Peyer's patch (tissue), 4 donors: ENCODE measurements at regions not wholly inside any gene's neighbourhood (a gene's known extent, or its start where the extent isn't known, plus 50 kb on each side); places are given as distances from the start of the nearest gene placed in this dataset.

ENCODE experiments used
- DNase-seq, 3 donors: peaks; one replicate each; pipeline ENCODE4 v3.0.0-alpha.2; 2017 to 2019
- H3K27ac ChIP-seq, 4 donors: fragments of 200-600 bp; sonication (generic); one replicate each; pipeline ENCODE4 v1.5.1; 2016 to 2019
- H3K27me3 ChIP-seq, 2 donors: fragments of 200-600 bp; sonication (generic); one replicate each; pipeline ENCODE4 v1.5.1; 2019
- H3K36me3 ChIP-seq, 3 donors: fragments of 200-600 bp; sonication (generic); one replicate each; pipeline ENCODE4 v1.5.1; 2016 to 2019
- H3K4me1 ChIP-seq, 4 donors: fragments of 200-600 bp; sonication (generic); one replicate each; pipeline ENCODE4 v1.5.1; 2016 to 2019
- H3K4me3 ChIP-seq, 4 donors: fragments of 200-600 bp; sonication (generic); 1 replicate in 3 of 4; 2 replicates in 1 of 4; pipeline ENCODE4 v1.5.1; 2016 to 2019; ENCODE audit warnings: mild to moderate bottlenecking in 1 of 4
- H3K9me3 ChIP-seq, 4 donors: fragments of 200-600 bp; sonication (generic); one replicate each; pipeline ENCODE4 v1.5.1; 2016 to 2019; ENCODE audit warnings: mild to moderate bottlenecking in 1 of 4
- CTCF ChIP-seq, 6 experiments: fragments of 450-650 bp in 4 of 6; fragments of 200-600 bp in 2 of 6; sonication (generic) in 1 of 6; IDR thresholded peaks; one replicate each; pipeline ENCODE4 v1.5.1; 2017 to 2019; ENCODE audit warnings: antibody characterized with exemption in 6 of 6, mild to moderate bottlenecking in 3 of 6, moderate library complexity in 1 of 6
- POLR2A ChIP-seq, 2 donors: fragments of 450-650 bp; IDR thresholded peaks; one replicate each; pipeline ENCODE4 v1.5.1; 2017; ENCODE audit warnings: antibody characterized with exemption in 2 of 2, mild to moderate bottlenecking in 2 of 2, moderate library complexity in 2 of 2

DNA sequence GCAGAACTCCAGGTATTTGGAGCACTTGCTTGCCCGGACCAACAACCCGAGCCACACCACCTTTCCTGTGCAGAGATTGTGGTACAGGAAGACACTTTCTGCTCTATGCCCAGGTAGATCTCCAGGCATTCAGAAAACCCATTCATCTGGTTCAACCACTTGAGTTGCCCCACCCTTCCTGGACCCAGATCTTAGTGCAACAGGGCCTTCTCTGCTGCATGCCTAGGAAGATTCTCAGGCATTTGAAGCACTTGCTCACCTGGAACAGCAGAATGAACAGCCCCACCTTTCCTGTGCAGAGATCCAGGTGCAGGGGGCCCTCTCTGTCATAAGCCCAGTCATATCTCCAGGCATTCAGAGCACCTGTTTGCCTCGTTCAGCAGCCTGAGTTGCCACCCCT lies 412.8 kb upstream of the MGAT4C start:
- H3K27ac ChIP-seq = no peak overlapping the region
- H3K4me1 ChIP-seq = no peaks in the 10 kb centered on the region
- TF ChIP-seq CTCF (IDR thresholded peaks at IDR 0.05) (no peak), POLR2A (IDR thresholded peaks at IDR 0.05) (no peak)
- H3K9me3 ChIP-seq = no peaks in the 10 kb centered on the region
- H3K27me3 ChIP-seq = no peaks in the 10 kb centered on the region
- no peak for DNase-seq
- H3K4me3 ChIP-seq = no peak overlapping the region
- H3K36me3 ChIP-seq = no peaks in the 10 kb centered on the region

- TF ChIP-seq POLR2A (IDR thresholded peaks at IDR 0.05) = no peak
- no peak for TF ChIP-seq CTCF (IDR thresholded peaks at IDR 0.05)
- no peaks in the 10 kb centered on the region for H3K4me1 ChIP-seq
These were observed 410.1 kb upstream of the MGAT4C start for GRCh38 chr12:86666316-86666715.

DNA sequence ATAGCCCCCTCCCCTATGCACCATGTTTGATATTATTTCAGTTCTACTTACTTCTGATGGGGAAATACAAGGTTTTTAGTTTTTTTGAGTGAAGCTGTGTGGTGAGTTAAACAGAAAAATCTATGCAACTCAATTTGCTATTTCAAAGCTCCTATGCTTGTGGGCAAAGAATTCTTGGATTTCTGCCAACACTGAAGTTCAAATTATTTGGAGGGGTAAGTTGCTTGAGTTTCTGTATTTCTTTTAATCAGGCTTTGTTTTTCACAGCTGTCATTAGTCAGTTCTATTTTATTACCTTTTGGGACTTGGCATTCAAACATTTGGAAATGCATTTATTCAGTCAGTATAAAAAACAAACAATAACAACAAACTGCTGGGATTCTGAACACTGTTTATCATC lies 407.5 kb upstream of the MGAT4C start:
- DNase-seq = no peak
- no peaks in the 10 kb centered on the region for H3K4me1 ChIP-seq

More at GRCh38 chr12:86666316-86666715, 410.1 kb upstream of the MGAT4C start:
- Histone ChIP-seq H3K36me3 (no peaks in the 10 kb centered on the region), H3K27me3 (no peaks in the 10 kb centered on the region), H3K9me3 (no peaks in the 10 kb centered on the region), H3K4me3 (no peak overlapping the region), H3K27ac (no peak overlapping the region)
- no peak for DNase-seq

DNA sequence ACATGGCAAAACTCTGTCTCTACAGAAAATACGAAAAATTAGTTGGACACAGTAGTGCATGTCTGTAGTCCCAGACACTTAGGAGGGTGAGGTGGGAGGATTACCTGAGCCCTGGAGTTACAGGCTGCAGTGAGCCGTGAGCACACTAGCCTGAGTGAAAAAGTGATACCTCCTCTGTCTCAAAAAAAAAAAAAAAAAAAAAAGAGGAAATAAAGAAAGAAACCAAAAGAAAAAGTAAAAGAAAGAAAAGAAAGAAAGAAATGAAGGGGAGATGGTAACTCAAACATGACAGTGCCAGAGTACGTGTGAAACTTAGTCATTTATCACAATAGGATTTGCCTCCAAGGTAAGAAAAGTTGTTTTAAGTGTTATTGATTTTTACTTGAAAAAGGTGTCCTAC lies 407.0 kb upstream of the MGAT4C start:
- TF ChIP-seq CTCF (IDR thresholded peaks at IDR 0.05) = no peak
- H3K4me1 ChIP-seq = no peaks in the 10 kb centered on the region
- no peaks in the 10 kb centered on the region for H3K36me3 ChIP-seq
- DNase-seq = no peak
- no peak overlapping the region for H3K4me3 ChIP-seq
- H3K9me3 ChIP-seq = no peaks in the 10 kb centered on the region
- no peak overlapping the region for H3K27ac ChIP-seq
- no peaks in the 10 kb centered on the region for H3K27me3 ChIP-seq

More for the DNA sequence above, 407.5 kb upstream of the MGAT4C start:
- Histone ChIP-seq H3K36me3 (no peaks in the 10 kb centered on the region), H3K27ac (no peak overlapping the region), H3K9me3 (no peaks in the 10 kb centered on the region), H3K27me3 (no peaks in the 10 kb centered on the region), H3K4me3 (no peak overlapping the region)
- no peak for TF ChIP-seq POLR2A (IDR thresholded peaks at IDR 0.05)

GRCh38 chr12:86662464-86662863 lies 406.3 kb upstream of the MGAT4C start:
- Histone ChIP-seq H3K36me3 (no peaks in the 10 kb centered on the region), H3K4me1 (no peaks in the 10 kb centered on the region), H3K9me3 (no peaks in the 10 kb centered on the region), H3K4me3 (no peak overlapping the region), H3K27me3 (no peaks in the 10 kb centered on the region), H3K27ac (no peak overlapping the region)
- no peak for DNase-seq
- no peak for TF ChIP-seq POLR2A (IDR thresholded peaks at IDR 0.05)
- TF ChIP-seq CTCF (IDR thresholded peaks at IDR 0.05) = no peak

- Histone ChIP-seq H3K36me3 (no peaks in the 10 kb centered on the region), H3K27me3 (no peaks in the 10 kb centered on the region), H3K27ac (no peak overlapping the region), H3K4me3 (no peak overlapping the region), H3K4me1 (no peaks in the 10 kb centered on the region), H3K9me3 (no peaks in the 10 kb centered on the region)
- TF ChIP-seq CTCF (IDR thresholded peaks at IDR 0.05) (no peak), POLR2A (IDR thresholded peaks at IDR 0.05) (no peak)
- no peak for DNase-seq
These were observed 404.4 kb upstream of the MGAT4C start for GRCh38 chr12:86660488-86661147.
